ENCODE measurements at regions not wholly inside any gene's neighbourhood (a gene's known extent, or its start where the extent isn't known, plus 50 kb on each side); places are given as distances from the start of the nearest gene placed in this dataset.
"Not testable (repeated sequence)": the region's sequence is repeated elsewhere in the genome, so short reads cannot be mapped to it uniquely, and the experiment has no call there.

- no peak for DNase-seq (ENCODE audit: low read depth in 1 of 2, low spot score in 1 of 2)
- in situ Hi-C loops (cut with HindIII; ENCODE audit: low pct_unique_long_range_greater_than_20kb, low sequenced_read_pairs): no loop called here
- TF ChIP-seq JUND (IDR thresholded peaks at IDR 0.05; ENCODE audit: low read depth): no peak
Observed at GRCh38 chr5:89179731-89180130, 296.7 kb upstream of the MEF2C start.

GRCh38 chr5:89178541-89178940, 295.6 kb upstream of the MEF2C start:
- in situ Hi-C loops (cut with HindIII; ENCODE audit: low pct_unique_long_range_greater_than_20kb, low sequenced_read_pairs): no loop called here
- no peak for TF ChIP-seq JUND (IDR thresholded peaks at IDR 0.05; ENCODE audit: low read depth)
- DNase-seq (ENCODE audit: low read depth in 1 of 2, low spot score in 1 of 2): no peak

- no peak for TF ChIP-seq JUND (IDR thresholded peaks at IDR 0.05; ENCODE audit: low read depth)
- in situ Hi-C loops (cut with HindIII; ENCODE audit: low pct_unique_long_range_greater_than_20kb, low sequenced_read_pairs): no loop called here
- DNase-seq (ENCODE audit: low read depth in 1 of 2, low spot score in 1 of 2): no peak
Observed at GRCh38 chr5:89173528-89173927, 290.5 kb upstream of the MEF2C start.

GRCh38 chr5:89168766-89169165, 285.8 kb upstream of the MEF2C start:
- DNase-seq (ENCODE audit: low read depth in 1 of 2, low spot score in 1 of 2): no peak
- no peak for TF ChIP-seq JUND (IDR thresholded peaks at IDR 0.05; ENCODE audit: low read depth)
- in situ Hi-C loops (cut with HindIII; ENCODE audit: low pct_unique_long_range_greater_than_20kb, low sequenced_read_pairs): no loop called here

GRCh38 chr5:89164703-89165102, 281.7 kb upstream of the MEF2C start:
- in situ Hi-C loops (cut with HindIII; ENCODE audit: low pct_unique_long_range_greater_than_20kb, low sequenced_read_pairs); DNase-seq (ENCODE audit: low read depth in 1 of 2, low spot score in 1 of 2): not testable (repeated sequence)

DNA sequence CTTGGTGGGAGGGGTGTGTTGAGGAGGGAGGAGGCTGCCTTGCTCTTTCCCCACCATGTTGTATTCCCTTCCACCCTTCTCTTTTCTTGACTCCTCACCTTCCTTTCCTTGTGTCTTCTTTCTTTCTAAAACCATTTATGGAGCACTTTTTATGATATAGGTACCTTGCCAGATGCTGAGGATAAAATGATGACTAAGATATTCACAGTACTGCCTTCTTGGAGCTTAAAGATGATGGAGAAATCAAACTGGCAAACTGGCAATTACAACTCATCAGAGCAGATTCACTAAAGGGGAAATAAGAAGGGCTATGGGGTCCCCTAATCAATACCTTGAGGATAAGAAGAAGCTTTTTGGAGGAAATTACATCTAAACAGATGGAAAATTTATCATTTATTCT, 273.2 kb upstream of the MEF2C start:
- DNase-seq (ENCODE audit: low read depth in 1 of 2, low spot score in 1 of 2): no peak
- in situ Hi-C loops (cut with HindIII; ENCODE audit: low pct_unique_long_range_greater_than_20kb, low sequenced_read_pairs): no loop called here
- no peak for TF ChIP-seq JUND (IDR thresholded peaks at IDR 0.05; ENCODE audit: low read depth)

- DNase-seq (ENCODE audit: low read depth in 1 of 2, low spot score in 1 of 2): no peak
- in situ Hi-C loops (cut with HindIII; ENCODE audit: low pct_unique_long_range_greater_than_20kb, low sequenced_read_pairs): no loop called here
- no peak for TF ChIP-seq JUND (IDR thresholded peaks at IDR 0.05; ENCODE audit: low read depth)
Observed at GRCh38 chr5:89147031-89147430, 264.0 kb upstream of the MEF2C start.

- no peak for DNase-seq (ENCODE audit: low read depth in 1 of 2, low spot score in 1 of 2)
- no peak for TF ChIP-seq JUND (IDR thresholded peaks at IDR 0.05; ENCODE audit: low read depth)
- in situ Hi-C loops (cut with HindIII; ENCODE audit: low pct_unique_long_range_greater_than_20kb, low sequenced_read_pairs): no loop called here
Observed at GRCh38 chr5:89137148-89137547, 254.2 kb upstream of the MEF2C start.

GRCh38 chr5:89133975-89134374, 251.0 kb upstream of the MEF2C start:
- no peak for TF ChIP-seq JUND (IDR thresholded peaks at IDR 0.05; ENCODE audit: low read depth)
- in situ Hi-C loops (cut with HindIII; ENCODE audit: low pct_unique_long_range_greater_than_20kb, low sequenced_read_pairs): no loop called here
- no peak for DNase-seq (ENCODE audit: low read depth in 1 of 2, low spot score in 1 of 2)

GRCh38 chr5:89133129-89133528, 250.1 kb upstream of the MEF2C start:
- TF ChIP-seq JUND (IDR thresholded peaks at IDR 0.05; ENCODE audit: low read depth): no peak
- in situ Hi-C loops (cut with HindIII; ENCODE audit: low pct_unique_long_range_greater_than_20kb, low sequenced_read_pairs): no loop called here
- no peak for DNase-seq (ENCODE audit: low read depth in 1 of 2, low spot score in 1 of 2)

- in situ Hi-C loops (cut with HindIII; ENCODE audit: low pct_unique_long_range_greater_than_20kb, low sequenced_read_pairs): no loop called here
- TF ChIP-seq JUND (IDR thresholded peaks at IDR 0.05; ENCODE audit: low read depth): no peak
- no peak for DNase-seq (ENCODE audit: low read depth in 1 of 2, low spot score in 1 of 2)
Observed at GRCh38 chr5:89130851-89131250, 247.9 kb upstream of the MEF2C start.

DNA sequence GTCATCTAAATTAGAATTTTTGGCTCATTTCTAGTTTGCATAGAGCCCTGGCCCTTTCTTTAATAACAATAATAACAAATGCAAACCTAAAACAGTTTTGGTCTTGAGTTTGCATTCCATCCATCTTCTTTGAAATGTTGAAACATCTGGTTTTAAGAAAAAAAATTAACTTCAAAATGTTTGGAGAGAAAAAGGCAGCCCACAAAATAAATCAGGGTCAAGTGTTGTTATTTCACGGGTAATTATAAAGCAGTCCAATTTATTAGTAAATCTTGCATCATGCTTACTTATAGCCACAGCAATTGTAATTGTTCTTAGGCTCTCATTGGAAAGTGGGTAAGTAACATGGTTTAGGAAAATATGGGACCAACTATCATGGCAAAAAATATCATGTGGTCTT, 247.0 kb upstream of the MEF2C start:
- TF ChIP-seq JUND (IDR thresholded peaks at IDR 0.05; ENCODE audit: low read depth): no peak
- DNase-seq (ENCODE audit: low read depth in 1 of 2, low spot score in 1 of 2): no peak
- in situ Hi-C loops (cut with HindIII; ENCODE audit: low pct_unique_long_range_greater_than_20kb, low sequenced_read_pairs): no loop called here

DNA sequence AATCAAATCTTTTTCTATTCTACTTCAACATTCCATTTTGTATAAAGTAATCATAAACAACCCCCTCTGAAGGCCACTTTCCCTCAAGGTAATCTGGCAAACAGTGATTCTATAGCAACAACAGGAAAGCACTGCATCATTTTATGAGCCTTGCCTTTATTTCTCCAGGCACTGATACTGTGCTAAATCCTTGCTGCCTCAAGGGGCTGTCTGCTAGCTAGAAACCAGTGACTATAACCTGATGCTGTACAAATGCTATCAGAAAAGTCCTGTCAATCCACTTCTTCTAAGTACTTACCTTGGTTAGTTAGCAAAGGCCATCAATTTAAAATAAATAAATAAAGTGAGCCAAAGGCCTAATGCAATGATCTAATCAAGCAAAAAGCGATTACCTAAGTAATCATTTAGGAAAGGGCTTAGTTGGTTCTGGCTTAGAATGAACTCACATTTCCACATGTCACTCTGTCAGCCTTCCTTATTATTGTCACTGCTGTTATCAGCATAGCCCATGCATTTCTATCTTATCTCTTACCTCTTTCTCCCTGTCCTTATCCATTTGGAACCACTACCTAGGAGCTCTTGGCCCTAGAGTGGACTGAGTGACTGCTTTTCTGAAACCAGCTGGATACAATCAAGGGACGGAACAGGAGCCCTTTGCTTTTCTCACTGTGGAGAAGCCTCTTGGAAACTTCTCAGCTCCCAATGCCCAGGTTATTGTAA, 246.1 kb upstream of the MEF2C start:
- no peak for TF ChIP-seq JUND (IDR thresholded peaks at IDR 0.05; ENCODE audit: low read depth)
- DNase-seq (ENCODE audit: low read depth in 1 of 2, low spot score in 1 of 2): no peak
- in situ Hi-C loops (cut with HindIII; ENCODE audit: low pct_unique_long_range_greater_than_20kb, low sequenced_read_pairs): no loop called here

- TF ChIP-seq JUND (IDR thresholded peaks at IDR 0.05; ENCODE audit: low read depth): no peak
- DNase-seq (ENCODE audit: low read depth in 1 of 2, low spot score in 1 of 2): no peak
- in situ Hi-C loops (cut with HindIII; ENCODE audit: low pct_unique_long_range_greater_than_20kb, low sequenced_read_pairs): no loop called here
Observed at GRCh38 chr5:89128092-89128491, 245.1 kb upstream of the MEF2C start.

Measured in T47D (cell line).